IMR-90 (cell line): ENCODE measurements at regions not wholly inside any gene's neighbourhood (a gene's known extent, or its start where the extent isn't known, plus 50 kb on each side); places are given as distances from the start of the nearest gene placed in this dataset.

ENCODE experiments used
- BHLHE40 ChIP-seq: fragments of 150-350 bp; IDR thresholded peaks from 2 replicates; pipeline ENCODE4 v1.6.1; 2016; ENCODE audit warnings: mild to moderate bottlenecking, low read depth, low read length
- CEBPB ChIP-seq: IDR thresholded peaks from 2 replicates; pipeline ENCODE4 v1.6.1; 2012; ENCODE audit warnings: low read depth, low read length, improper control_type of control experiment
- CTCF ChIP-seq: conservative IDR thresholded peaks from 2 replicates; pipeline ENCODE4 v1.5.1; 2012; ENCODE audit warnings: mild to moderate bottlenecking, low read depth, low read length, improper control_type of control experiment
- ELK1 ChIP-seq: fragments of 150-350 bp; IDR thresholded peaks from 2 replicates; pipeline ENCODE4 v1.6.1; 2016; ENCODE audit warnings: low read depth, mild to moderate bottlenecking, low read length, moderate library complexity, borderline replicate concordance
- MAFK ChIP-seq: IDR thresholded peaks from 2 replicates; pipeline ENCODE4 v1.6.1; 2012; ENCODE audit warnings: low read depth, low read length, improper control_type of control experiment
- MXI1 ChIP-seq: IDR thresholded peaks from 2 replicates; pipeline ENCODE4 v1.6.1; 2012; ENCODE audit warnings: low read depth, mild to moderate bottlenecking, low read length, moderate library complexity, borderline replicate concordance
- POLR2A ChIP-seq: IDR thresholded peaks from 2 replicates; pipeline ENCODE4 v1.6.1; 2012; ENCODE audit warnings: mild to moderate bottlenecking, low read depth, low read length
- RAD21 ChIP-seq: IDR thresholded peaks from 2 replicates; pipeline ENCODE4 v1.6.1; 2012; ENCODE audit warnings: low read length, improper control_type of control experiment
- RCOR1 ChIP-seq: IDR thresholded peaks from 2 replicates; pipeline ENCODE4 v1.6.1; 2012; ENCODE audit warnings: mild to moderate bottlenecking, low read length, improper control_type of control experiment; ENCODE audit not compliant: insufficient replicate concordance
- RFX5 ChIP-seq: IDR thresholded peaks from 2 replicates; pipeline ENCODE4 v1.8.0; 2012; ENCODE audit warnings: low read depth, mild to moderate bottlenecking, low read length, moderate library complexity
- SMC3 ChIP-seq: fragments of 150-350 bp; IDR thresholded peaks from 2 replicates; pipeline ENCODE4 v1.6.1; 2016; ENCODE audit warnings: low read depth, mild to moderate bottlenecking, antibody characterized with exemption, low read length, moderate library complexity

- TF ChIP-seq CTCF, result no peak
- TF ChIP-seq CEBPB, result no peak
- TF ChIP-seq SMC3, result no peak
- no peak for TF ChIP-seq BHLHE40
- no peak for TF ChIP-seq POLR2A
- no peak for TF ChIP-seq MXI1
- TF ChIP-seq RCOR1, result no peak
- TF ChIP-seq MAFK, result no peak
- no peak for TF ChIP-seq RAD21
- no peak for TF ChIP-seq RFX5
- no peak for TF ChIP-seq ELK1
Observed at GRCh38 chr12:61267474-61267873, 992.7 kb upstream of the USP15 start.
